Fibroblast of the aortic adventitia (primary cell): ENCODE measurements at regions not wholly inside any gene's neighbourhood (a gene's known extent, or its start where the extent isn't known, plus 50 kb on each side); places are given as distances from the start of the nearest gene placed in this dataset.

Experiments used
- DNase-seq: peaks from one replicate; pipeline ENCODE4 v3.0.0-alpha.2; 2010; ENCODE audit warnings: low read depth
- H3K4me3 ChIP-seq: 2 replicates; pipeline ENCODE4 v1.5.1; 2011; ENCODE audit warnings: low read depth, mild to moderate bottlenecking, control low read depth, low read length, moderate library complexity
- TF ChIP-seq, protein P1 (sequence below): IDR thresholded peaks from 2 replicates; pipeline ENCODE4 v1.5.1; 2011; ENCODE audit warnings: mild to moderate bottlenecking, low read length, control low read depth, inconsistent platforms; ENCODE audit not compliant: insufficient read depth

DNA sequence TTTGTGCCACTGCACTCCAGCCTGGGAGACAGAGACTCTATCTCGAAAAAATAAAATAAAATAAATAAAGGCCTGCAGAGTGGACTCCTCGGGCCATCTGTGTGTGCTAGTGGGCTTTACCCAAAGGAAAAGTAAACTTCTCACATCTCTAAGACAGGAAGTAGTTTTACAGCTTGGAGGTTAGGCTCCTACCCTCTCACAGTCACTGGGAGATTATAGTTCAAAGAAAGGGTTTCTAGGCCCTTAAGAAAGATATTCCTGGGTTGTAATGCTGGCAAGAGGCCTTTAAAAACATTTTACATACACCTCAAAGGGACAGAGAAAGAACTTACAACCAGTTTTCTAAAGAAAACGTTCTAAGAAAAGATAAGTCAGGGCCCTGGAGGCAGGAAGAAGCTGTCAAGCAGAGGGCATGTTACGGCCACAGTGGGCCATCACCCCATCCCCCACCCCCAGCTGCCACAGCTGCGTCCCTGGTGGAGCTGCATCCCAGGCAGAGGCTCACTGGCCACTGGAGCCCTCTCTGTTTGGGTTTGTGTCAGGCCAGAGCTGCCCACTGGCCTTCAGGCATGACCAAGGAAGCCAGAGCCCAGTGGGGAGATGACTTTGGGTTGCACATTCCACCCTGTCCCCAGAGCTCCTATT lies 78.1 kb upstream of the CDK20 start:
- H3K4me3 ChIP-seq, result no peak overlapping the region
- TF ChIP-seq, protein P1, sequence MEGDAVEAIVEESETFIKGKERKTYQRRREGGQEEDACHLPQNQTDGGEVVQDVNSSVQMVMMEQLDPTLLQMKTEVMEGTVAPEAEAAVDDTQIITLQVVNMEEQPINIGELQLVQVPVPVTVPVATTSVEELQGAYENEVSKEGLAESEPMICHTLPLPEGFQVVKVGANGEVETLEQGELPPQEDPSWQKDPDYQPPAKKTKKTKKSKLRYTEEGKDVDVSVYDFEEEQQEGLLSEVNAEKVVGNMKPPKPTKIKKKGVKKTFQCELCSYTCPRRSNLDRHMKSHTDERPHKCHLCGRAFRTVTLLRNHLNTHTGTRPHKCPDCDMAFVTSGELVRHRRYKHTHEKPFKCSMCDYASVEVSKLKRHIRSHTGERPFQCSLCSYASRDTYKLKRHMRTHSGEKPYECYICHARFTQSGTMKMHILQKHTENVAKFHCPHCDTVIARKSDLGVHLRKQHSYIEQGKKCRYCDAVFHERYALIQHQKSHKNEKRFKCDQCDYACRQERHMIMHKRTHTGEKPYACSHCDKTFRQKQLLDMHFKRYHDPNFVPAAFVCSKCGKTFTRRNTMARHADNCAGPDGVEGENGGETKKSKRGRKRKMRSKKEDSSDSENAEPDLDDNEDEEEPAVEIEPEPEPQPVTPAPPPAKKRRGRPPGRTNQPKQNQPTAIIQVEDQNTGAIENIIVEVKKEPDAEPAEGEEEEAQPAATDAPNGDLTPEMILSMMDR, result no peak
- DNase-seq, result no peak

DNA sequence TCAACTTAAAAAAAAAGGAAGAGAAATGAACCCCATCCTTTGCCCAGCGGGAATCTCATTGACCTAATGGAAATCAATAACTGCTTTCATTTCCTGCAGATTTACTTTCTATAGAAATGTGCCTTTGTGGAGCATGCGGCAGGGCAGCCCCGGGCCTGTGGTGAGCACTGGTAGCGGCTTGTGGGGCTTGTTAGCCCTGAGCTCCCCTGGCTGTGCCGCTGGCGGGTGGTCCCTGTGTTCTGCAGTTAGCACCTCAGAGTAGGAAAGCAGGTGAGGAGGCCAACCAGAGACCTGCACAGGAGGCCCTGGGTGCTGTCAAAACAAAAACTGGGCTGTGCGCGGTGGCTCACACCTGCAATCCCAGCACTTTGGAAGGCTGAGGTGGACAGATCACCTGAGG lies 76.8 kb upstream of the CDK20 start:
- DNase-seq, result no peak
- TF ChIP-seq, protein P1, result no peak
- no peak overlapping the region for H3K4me3 ChIP-seq

DNA sequence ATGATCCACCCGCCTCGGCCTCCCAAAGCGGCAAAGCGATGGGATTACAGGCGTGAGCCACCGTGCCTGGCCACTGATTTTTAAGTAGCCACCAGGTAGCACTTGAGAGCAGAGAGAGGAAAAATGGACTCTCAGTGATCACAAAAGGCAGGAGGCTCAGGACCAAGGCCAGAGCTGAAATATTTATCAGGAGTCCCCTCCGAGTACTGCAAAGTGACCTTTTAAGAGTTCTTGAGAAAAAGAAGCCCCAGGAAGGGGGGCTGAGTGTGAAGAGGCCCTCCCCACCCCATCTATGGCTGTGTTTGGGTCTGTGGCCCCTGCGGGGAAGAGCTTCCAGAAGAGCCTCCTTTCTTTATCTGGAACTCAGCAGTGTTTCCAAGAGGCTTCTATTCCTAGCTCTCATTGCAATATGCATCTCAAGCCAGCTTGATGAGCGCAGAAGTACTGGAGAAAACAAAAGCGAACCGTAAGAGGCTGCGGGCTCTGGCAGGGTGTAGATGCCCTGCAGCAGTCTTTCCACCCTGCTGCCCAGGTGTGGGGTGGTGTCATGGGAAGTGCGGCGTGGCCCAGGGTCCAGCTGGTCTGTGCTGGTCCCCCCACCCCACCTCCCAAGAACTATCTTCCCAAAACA lies 75.5 kb upstream of the CDK20 start:
- H3K4me3 ChIP-seq, result no peak overlapping the region
- TF ChIP-seq, protein P1, result no peak
- DNase-seq, result no peak

DNA sequence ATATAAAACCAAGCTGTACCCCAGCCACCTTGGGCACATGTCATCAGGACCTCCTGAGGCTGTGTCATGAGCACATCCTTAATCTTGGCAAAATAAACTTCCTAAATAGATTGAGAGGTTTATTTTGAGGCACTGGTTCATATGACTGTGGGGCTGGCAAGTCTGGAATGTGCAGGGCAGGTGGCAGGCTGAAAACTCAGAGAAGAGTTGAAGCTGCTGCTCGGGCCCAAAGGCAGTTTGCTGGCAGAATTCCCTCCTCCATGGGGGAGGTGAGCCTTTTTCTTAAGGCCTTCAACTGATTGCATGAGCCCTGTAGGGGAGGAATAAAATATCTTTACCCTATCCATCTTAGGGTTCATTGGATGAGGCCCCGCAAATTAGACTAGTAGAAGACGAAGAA lies 72.2 kb upstream of the CDK20 start:
- TF ChIP-seq, protein P1, result no peak
- DNase-seq, result no peak
- H3K4me3 ChIP-seq, result no peak overlapping the region

DNA sequence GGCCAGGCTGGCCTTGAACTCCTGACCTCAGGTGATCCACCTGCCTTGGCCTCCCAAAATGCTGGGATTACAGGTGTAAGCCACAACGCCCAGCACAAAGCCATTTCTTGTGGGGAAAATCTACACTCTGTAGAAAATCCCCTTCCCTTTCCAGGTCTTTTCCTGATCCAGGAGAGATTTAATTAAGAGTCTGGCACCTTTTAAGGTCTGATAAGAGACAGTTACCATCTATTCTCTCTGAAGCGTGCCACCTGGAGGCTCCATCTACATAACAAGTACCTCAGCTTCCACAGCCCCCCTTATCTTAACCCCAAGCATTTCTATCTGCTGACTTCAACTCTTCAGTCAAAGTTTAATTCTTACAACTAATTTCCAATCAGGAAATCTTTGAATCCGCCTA lies 71.4 kb upstream of the CDK20 start:
- no peak for DNase-seq
- TF ChIP-seq, protein P1, result no peak
- no peak overlapping the region for H3K4me3 ChIP-seq

DNA sequence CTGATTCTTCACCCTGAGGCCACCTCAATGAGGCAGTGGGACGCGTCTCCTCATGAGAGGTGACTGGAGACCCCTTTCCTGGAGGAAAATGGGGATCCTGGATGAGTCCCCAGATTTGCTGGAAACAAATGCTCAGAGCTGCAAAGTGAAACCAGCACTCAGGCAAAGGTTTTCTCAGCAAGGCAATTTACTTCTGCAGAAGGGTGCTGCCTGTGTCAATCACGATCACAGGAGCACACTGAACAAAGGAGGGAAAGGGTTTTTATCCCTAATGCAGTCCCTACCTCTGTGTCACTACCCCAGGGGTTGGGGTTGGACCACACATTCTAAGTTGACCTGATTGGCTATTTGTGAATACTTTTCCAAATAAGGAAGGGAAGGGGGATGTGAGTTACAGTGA lies 69.9 kb upstream of the CDK20 start:
- no peak overlapping the region for H3K4me3 ChIP-seq
- DNase-seq, result no peak
- TF ChIP-seq, protein P1, result no peak

DNA sequence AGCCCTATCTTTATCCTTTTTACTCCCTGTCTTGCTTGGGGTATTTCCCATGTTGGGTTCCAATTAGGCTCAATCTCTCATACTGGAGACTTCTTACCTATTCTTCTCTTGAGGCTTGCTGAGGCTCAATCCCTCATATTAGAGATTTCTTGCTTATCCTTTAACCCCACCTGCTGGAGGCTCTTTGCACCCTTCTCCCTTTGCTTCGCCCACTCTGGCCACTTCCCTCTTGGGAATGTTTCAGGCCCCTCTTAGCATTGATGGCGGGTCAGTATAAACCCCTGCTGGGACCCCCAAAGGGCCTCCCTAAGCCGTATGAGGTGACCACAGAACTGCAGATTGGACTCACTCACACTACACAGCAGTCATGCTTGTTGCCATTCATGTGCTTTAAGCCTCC lies 69.3 kb upstream of the CDK20 start:
- H3K4me3 ChIP-seq, result no peak overlapping the region
- DNase-seq, result no peak
- TF ChIP-seq, protein P1, result no peak
